ENCODE measurements at regions not wholly inside any gene's neighbourhood (a gene's known extent, or its start where the extent isn't known, plus 50 kb on each side); places are given as distances from the start of the nearest gene placed in this dataset.
"Not testable (repeated sequence)": the region's sequence is repeated elsewhere in the genome, so short reads cannot be mapped to it uniquely, and the experiment has no call there.

GRCh38 chr13:54077569-54077968 lies 1049.0 kb downstream of the OLFM4 start:
- intact Hi-C loops (cut with micrococcal nuclease): no loop called here
- no peak for ATAC-seq
- no peak overlapping the region for H3K4me3 Mint-ChIP-seq

GRCh38 chr13:54078271-54078870 lies 1049.8 kb downstream of the OLFM4 start:
- 84% methylated on average over 3 of the region's 3 CpGs for WGBS (ENCODE audit: insufficient coverage)
- H3K27me3 ChIP-seq (ENCODE audit: control insufficient read depth, insufficient read depth, low read length): no peaks in the 10 kb centered on the region
- Mint-ChIP-seq H3K9me3 (peaks cover 3 to 16% of the 10 kb centered on the region in 2 donors), H3K4me1 (no peaks in the 10 kb centered on the region), H3K36me3 (no peaks in the 10 kb centered on the region), H3K27ac (no peak overlapping the region), H3K4me3 (no peak overlapping the region), H3K27me3 (ENCODE audit: low read depth in 2 of 2) (no peaks in the 10 kb centered on the region)
- ATAC-seq (no peak), DNase-seq (no peak)
- no peaks in the 10 kb centered on the region for H3K36me3 ChIP-seq (ENCODE audit: control insufficient read depth, insufficient read depth, low read length)
- peaks cover 7% of the 10 kb centered on the region for H3K9me3 ChIP-seq (ENCODE audit: control insufficient read depth, insufficient read depth, low read length)
- intact Hi-C loops (cut with micrococcal nuclease): no loop called here
- no peak overlapping the region for H3K27ac ChIP-seq (ENCODE audit: low read length)
- no peak overlapping the region for H3K4me3 ChIP-seq (ENCODE audit: low read length)
- TF ChIP-seq CTCF (IDR thresholded peaks at IDR 0.05): no peak
- no peaks in the 10 kb centered on the region for H3K4me1 ChIP-seq (ENCODE audit: control insufficient read depth, insufficient read depth, low read length)

More at GRCh38 chr13:54077569-54077968, 1049.0 kb downstream of the OLFM4 start:
- H3K4me3 ChIP-seq (ENCODE audit: low read length): no peak overlapping the region
- H3K4me1 ChIP-seq (ENCODE audit: control insufficient read depth, insufficient read depth, low read length): no peaks in the 10 kb centered on the region
- H3K27me3 ChIP-seq (ENCODE audit: control insufficient read depth, insufficient read depth, low read length): no peaks in the 10 kb centered on the region
- Mint-ChIP-seq H3K36me3 (no peaks in the 10 kb centered on the region), H3K27ac (no peak overlapping the region), H3K9me3 (peaks cover 3 to 18% of the 10 kb centered on the region in 2 donors), H3K27me3 (ENCODE audit: low read depth in 2 of 2) (no peaks in the 10 kb centered on the region), H3K4me1 (no peaks in the 10 kb centered on the region)
- TF ChIP-seq CTCF (IDR thresholded peaks at IDR 0.05): no peak
- peaks cover 7% of the 10 kb centered on the region for H3K9me3 ChIP-seq (ENCODE audit: control insufficient read depth, insufficient read depth, low read length)
- H3K27ac ChIP-seq (ENCODE audit: low read length): no peak overlapping the region
- H3K36me3 ChIP-seq (ENCODE audit: control insufficient read depth, insufficient read depth, low read length): no peaks in the 10 kb centered on the region
- no peak for DNase-seq

- ATAC-seq; DNase-seq; H3K27me3 ChIP-seq (ENCODE audit: control insufficient read depth, insufficient read depth, low read length); H3K9me3 ChIP-seq (ENCODE audit: control insufficient read depth, insufficient read depth, low read length); H3K4me3 ChIP-seq (ENCODE audit: low read length); intact Hi-C loops (cut with micrococcal nuclease); H3K27ac Mint-ChIP-seq; H3K36me3 Mint-ChIP-seq; H3K36me3 ChIP-seq (ENCODE audit: control insufficient read depth, insufficient read depth, low read length); H3K4me3 Mint-ChIP-seq; H3K4me1 Mint-ChIP-seq; H3K27me3 Mint-ChIP-seq (ENCODE audit: low read depth in 2 of 2); H3K4me1 ChIP-seq (ENCODE audit: control insufficient read depth, insufficient read depth, low read length); H3K27ac ChIP-seq (ENCODE audit: low read length): not testable (repeated sequence)
- H3K9me3 Mint-ChIP-seq: peaks cover 10 to 16% of the 10 kb centered on the region in 2 donors
- 89% methylated on average over 7 of the region's 11 CpGs for WGBS (ENCODE audit: insufficient coverage)
Measured at GRCh38 chr13:54082309-54082708, 1053.7 kb downstream of the OLFM4 start.

- intact Hi-C loops (cut with micrococcal nuclease): no loop called here
- H3K36me3 Mint-ChIP-seq: peaks cover 8% of the 10 kb centered on the region
- DNase-seq: no peak
- no peak for ATAC-seq
- Histone ChIP-seq H3K4me1 (ENCODE audit: control insufficient read depth, insufficient read depth, low read length) (no peaks in the 10 kb centered on the region), H3K9me3 (ENCODE audit: control insufficient read depth, insufficient read depth, low read length) (peaks cover 9% of the 10 kb centered on the region), H3K27me3 (ENCODE audit: control insufficient read depth, insufficient read depth, low read length) (no peaks in the 10 kb centered on the region), H3K4me3 (ENCODE audit: low read length) (no peak overlapping the region), H3K36me3 (ENCODE audit: control insufficient read depth, insufficient read depth, low read length) (no peaks in the 10 kb centered on the region), H3K27ac (ENCODE audit: low read length) (no peak overlapping the region)
- no peak overlapping the region for H3K4me3 Mint-ChIP-seq
- no peaks in the 10 kb centered on the region for H3K4me1 Mint-ChIP-seq
- WGBS (ENCODE audit: insufficient coverage): 94% methylated on average over 1 of the region's 1 CpG
- no peaks in the 10 kb centered on the region for H3K27me3 Mint-ChIP-seq (ENCODE audit: low read depth in 2 of 2)
- H3K9me3 Mint-ChIP-seq: peaks cover 16 to 18% of the 10 kb centered on the region in 2 donors
- H3K27ac Mint-ChIP-seq: no peak overlapping the region
- TF ChIP-seq CTCF (IDR thresholded peaks at IDR 0.05): no peak
Measured at GRCh38 chr13:54091884-54092283, 1063.3 kb downstream of the OLFM4 start.
